ENCODE measurements at regions not wholly inside any gene's neighbourhood (a gene's known extent, or its start where the extent isn't known, plus 50 kb on each side); places are given as distances from the start of the nearest gene placed in this dataset.

- TF ChIP-seq POLR2AphosphoS5 (IDR thresholded peaks at IDR 0.05) (no peak), POLR2A (IDR thresholded peaks at IDR 0.05) (no peak), CTCF (IDR thresholded peaks at IDR 0.05) (no peak)
- Histone ChIP-seq H3K27ac (no peak overlapping the region), H3K4me1 (no peaks in the 10 kb centered on the region), H3K9me3 (no peaks in the 10 kb centered on the region), H3K4me3 (no peak overlapping the region), H3K36me3 (no peaks in the 10 kb centered on the region), H3K27me3 (no peaks in the 10 kb centered on the region)
- DNase-seq (ENCODE audit: low spot score in 2 of 2), result no peak
- intact Hi-C loops (cut with DNase I; ENCODE audit: low total_unique reads), result no loop called here
Measured at GRCh38 chr18:57931038-57931437, 113.0 kb upstream of the NEDD4L start.

- DNase-seq (ENCODE audit: low spot score in 2 of 2), result no peak
- H3K27ac ChIP-seq, result no peak overlapping the region
- no peak overlapping the region for H3K4me3 ChIP-seq
- H3K27me3 ChIP-seq, result no peaks in the 10 kb centered on the region
- no peaks in the 10 kb centered on the region for H3K9me3 ChIP-seq
- H3K4me1 ChIP-seq, result no peaks in the 10 kb centered on the region
- intact Hi-C loops (cut with DNase I; ENCODE audit: low total_unique reads), result no loop called here
- H3K36me3 ChIP-seq, result no peaks in the 10 kb centered on the region
- no peak for TF ChIP-seq POLR2A (IDR thresholded peaks at IDR 0.05)
- TF ChIP-seq CTCF (IDR thresholded peaks at IDR 0.05), result no peak
- no peak for TF ChIP-seq POLR2AphosphoS5 (IDR thresholded peaks at IDR 0.05)
Measured at GRCh38 chr18:57930476-57930875, 113.5 kb upstream of the NEDD4L start.

GRCh38 chr18:57929922-57930321 is 114.1 kb upstream of the NEDD4L start:
- TF ChIP-seq POLR2AphosphoS5 (IDR thresholded peaks at IDR 0.05), result no peak
- TF ChIP-seq CTCF (IDR thresholded peaks at IDR 0.05), result no peak
- no peak for TF ChIP-seq POLR2A (IDR thresholded peaks at IDR 0.05)
- H3K9me3 ChIP-seq, result no peaks in the 10 kb centered on the region
- no peak overlapping the region for H3K27ac ChIP-seq
- DNase-seq (ENCODE audit: low spot score in 2 of 2), result no peak
- H3K4me1 ChIP-seq, result no peaks in the 10 kb centered on the region
- no peak overlapping the region for H3K4me3 ChIP-seq
- no peaks in the 10 kb centered on the region for H3K36me3 ChIP-seq
- intact Hi-C loops (cut with DNase I; ENCODE audit: low total_unique reads), result no loop called here
- H3K27me3 ChIP-seq, result no peaks in the 10 kb centered on the region

- intact Hi-C loops (cut with DNase I; ENCODE audit: low total_unique reads), result no loop called here
Measured at GRCh38 chr18:57928466-57928865, 115.6 kb upstream of the NEDD4L start.

GRCh38 chr18:57927511-57927910 is 116.5 kb upstream of the NEDD4L start:
- Histone ChIP-seq H3K27me3 (no peaks in the 10 kb centered on the region), H3K4me1 (no peaks in the 10 kb centered on the region), H3K9me3 (no peaks in the 10 kb centered on the region), H3K27ac (no peak overlapping the region), H3K36me3 (no peaks in the 10 kb centered on the region), H3K4me3 (no peak overlapping the region)
- DNase-seq (ENCODE audit: low spot score in 2 of 2), result no peak
- intact Hi-C loops (cut with DNase I; ENCODE audit: low total_unique reads), result no loop called here
- TF ChIP-seq POLR2A (IDR thresholded peaks at IDR 0.05) (no peak), CTCF (IDR thresholded peaks at IDR 0.05) (no peak), POLR2AphosphoS5 (IDR thresholded peaks at IDR 0.05) (no peak)

More at GRCh38 chr18:57928466-57928865, 115.6 kb upstream of the NEDD4L start:
- H3K27ac ChIP-seq, result no peak overlapping the region
- TF ChIP-seq POLR2AphosphoS5 (IDR thresholded peaks at IDR 0.05) (no peak), POLR2A (IDR thresholded peaks at IDR 0.05) (no peak), CTCF (IDR thresholded peaks at IDR 0.05) (no peak)
- no peaks in the 10 kb centered on the region for H3K27me3 ChIP-seq
- H3K4me3 ChIP-seq, result no peak overlapping the region
- H3K4me1 ChIP-seq, result no peaks in the 10 kb centered on the region
- no peaks in the 10 kb centered on the region for H3K9me3 ChIP-seq
- no peaks in the 10 kb centered on the region for H3K36me3 ChIP-seq
- no peak for DNase-seq (ENCODE audit: low spot score in 2 of 2)

All from breast epithelium (tissue), 4 donors.